H9 (cell line): ENCODE measurements at regions not wholly inside any gene's neighbourhood (a gene's known extent, or its start where the extent isn't known, plus 50 kb on each side); places are given as distances from the start of the nearest gene placed in this dataset.

Source experiments
- DNase-seq: peaks from one replicate; pipeline ENCODE4 v3.0.0-alpha.2; 2017
- H2AFZ ChIP-seq: one replicate; pipeline ENCODE4 v1.6.1; 2013; ENCODE audit warnings: mild to moderate bottlenecking, low read length, control low read depth, moderate library complexity
- H2AK5ac ChIP-seq: 2 replicates; pipeline ENCODE4 v1.6.1; 2013; ENCODE audit warnings: low read length, control low read depth, mixed read lengths; ENCODE audit not compliant: insufficient read length
- H2BK120ac ChIP-seq: one replicate; pipeline ENCODE4 v1.6.1; 2013; ENCODE audit warnings: low read depth, mild to moderate bottlenecking, low read length, control low read depth, inconsistent platforms; ENCODE audit not compliant: poor library complexity, severe bottlenecking
- H2BK12ac ChIP-seq: 2 replicates; pipeline ENCODE4 v1.6.1; 2013; ENCODE audit warnings: low read length, control low read depth, mixed read lengths, low read depth; ENCODE audit not compliant: insufficient read length
- H2BK15ac ChIP-seq: 2 replicates; pipeline ENCODE4 v1.6.1; 2013; ENCODE audit warnings: low read depth, low read length, control low read depth
- H2BK20ac ChIP-seq: one replicate; pipeline ENCODE4 v1.6.1; 2013; ENCODE audit warnings: low read depth, mild to moderate bottlenecking, low read length, control low read depth, inconsistent platforms; ENCODE audit not compliant: poor library complexity, severe bottlenecking
- H2BK5ac ChIP-seq: 2 replicates; pipeline ENCODE4 v1.6.1; 2013; ENCODE audit warnings: low read length, control low read depth, mixed read lengths; ENCODE audit not compliant: insufficient read length
- H3K14ac ChIP-seq: 2 replicates; pipeline ENCODE4 v1.6.1; 2013; ENCODE audit warnings: low read length, control low read depth; ENCODE audit not compliant: insufficient read depth
- H3K18ac ChIP-seq: 2 replicates; pipeline ENCODE4 v1.6.1; 2013; ENCODE audit warnings: low read depth, mild to moderate bottlenecking, mixed read lengths, low read length, control low read depth; ENCODE audit not compliant: insufficient read length
- H3K23ac ChIP-seq: 2 replicates; pipeline ENCODE4 v1.6.1; 2013; ENCODE audit warnings: low read length, control low read depth, mixed read lengths, low read depth; ENCODE audit not compliant: insufficient read length
- H3K23me2 ChIP-seq: 2 replicates; pipeline ENCODE4 v1.6.1; 2013; ENCODE audit warnings: low read depth, mild to moderate bottlenecking, mixed read lengths, low read length, control low read depth; ENCODE audit not compliant: insufficient read length, poor library complexity, severe bottlenecking
- H3K27ac ChIP-seq: 2 replicates; pipeline ENCODE4 v1.5.1; 2013; ENCODE audit warnings: low read length, control low read depth, mixed read lengths, low read depth; ENCODE audit not compliant: insufficient read length
- H3K27me3 ChIP-seq: 2 replicates; pipeline ENCODE4 v1.6.1; 2013; ENCODE audit warnings: low read length, control low read depth, inconsistent platforms; ENCODE audit not compliant: insufficient read depth
- H3K4ac ChIP-seq: 2 replicates; pipeline ENCODE4 v1.6.1; 2013; ENCODE audit warnings: low read depth, mild to moderate bottlenecking, control low read depth, inconsistent platforms, low read length, moderate library complexity
- H3K4me1 ChIP-seq: 2 replicates; pipeline ENCODE4 v1.6.1; 2013; ENCODE audit warnings: low read length, control low read depth, inconsistent platforms; ENCODE audit not compliant: insufficient read depth
- H3K4me2 ChIP-seq: 2 replicates; pipeline ENCODE4 v1.6.1; 2013; ENCODE audit warnings: low read length, control low read depth, mixed read lengths; ENCODE audit not compliant: insufficient read length, insufficient read depth
- H3K56ac ChIP-seq: 2 replicates; pipeline ENCODE4 v1.6.1; 2013; ENCODE audit warnings: low read depth, mild to moderate bottlenecking, mixed read lengths, low read length, control low read depth; ENCODE audit not compliant: insufficient read length
- H3K79me1 ChIP-seq: 2 replicates; pipeline ENCODE4 v1.6.1; 2013; ENCODE audit warnings: low read depth, mild to moderate bottlenecking, moderate library complexity, low read length, control low read depth, inconsistent platforms; ENCODE audit not compliant: insufficient read depth, poor library complexity, severe bottlenecking
- H3K79me2 ChIP-seq: 2 replicates; pipeline ENCODE4 v1.6.1; 2013; ENCODE audit warnings: low read length, control low read depth, inconsistent platforms; ENCODE audit not compliant: insufficient read depth
- H3K9ac ChIP-seq: 2 replicates; pipeline ENCODE4 v1.6.1; 2013; ENCODE audit warnings: low read length, control low read depth, mixed read lengths; ENCODE audit not compliant: insufficient read length; ENCODE audit errors: extremely low read depth
- H3K9me3 ChIP-seq: one replicate; pipeline ENCODE4 v1.6.1; 2013; ENCODE audit warnings: low read depth, low read length, inconsistent platforms; ENCODE audit not compliant: control insufficient read depth
- H3T11ph ChIP-seq: one replicate; pipeline ENCODE4 v1.6.1; 2013; ENCODE audit warnings: mild to moderate bottlenecking, low read length, control low read depth, inconsistent platforms
- H4K20me1 ChIP-seq: one replicate; pipeline ENCODE4 v1.6.1; 2013; ENCODE audit not compliant: control insufficient read depth, insufficient read length, insufficient read depth
- H4K5ac ChIP-seq: 2 replicates; pipeline ENCODE4 v1.6.1; 2013; ENCODE audit warnings: low read depth, mild to moderate bottlenecking, mixed read lengths, low read length, control low read depth; ENCODE audit not compliant: insufficient read length
- H4K8ac ChIP-seq: replicated peaks from 2 replicates; pipeline ENCODE4 v1.6.1; 2013; ENCODE audit warnings: low read length, control low read depth, mixed read lengths, low read depth; ENCODE audit not compliant: insufficient read length
- H4K91ac ChIP-seq: 2 replicates; pipeline ENCODE4 v1.6.1; 2013; ENCODE audit warnings: low read depth, mild to moderate bottlenecking, moderate library complexity, mixed read lengths, low read length, control low read depth; ENCODE audit not compliant: insufficient read length
- H3K27ac Mint-ChIP-seq, 3 experiments: 2 replicates in 2 of 3; 3 replicates in 1 of 3; pipeline ENCODE4 v1.8.0; 2020 to 2021; ENCODE audit warnings: mixed read lengths in 3 of 3, mild to moderate bottlenecking in 1 of 3, moderate library complexity in 1 of 3
- H3K27me3 Mint-ChIP-seq: 2 replicates; pipeline ENCODE4 v1.8.0; 2021; ENCODE audit warnings: low read depth, mild to moderate bottlenecking, moderate library complexity, mixed read lengths
- H3K36me3 Mint-ChIP-seq, 3 experiments: 2 replicates in 2 of 3; 3 replicates in 1 of 3; pipeline ENCODE4 v1.8.0; 2020 to 2021; ENCODE audit warnings: low read depth in 3 of 3, mixed read lengths in 3 of 3; ENCODE audit not compliant: insufficient read depth in 1 of 3
- H3K4me1 Mint-ChIP-seq, 2 experiments: 2 replicates each; pipeline ENCODE4 v1.8.0; 2020; ENCODE audit warnings: mixed read lengths in 2 of 2
- H3K4me3 Mint-ChIP-seq, 2 experiments: 2 replicates in 1 of 2; 3 replicates in 1 of 2; pipeline ENCODE4 v1.8.0; 2020 to 2021; ENCODE audit warnings: mild to moderate bottlenecking in 2 of 2, mixed read lengths in 2 of 2, moderate library complexity in 1 of 2
- H3K9me3 Mint-ChIP-seq, 2 experiments: 2 replicates in 1 of 2; 3 replicates in 1 of 2; pipeline ENCODE4 v1.8.0; 2020; ENCODE audit warnings: mild to moderate bottlenecking in 2 of 2, mixed read lengths in 2 of 2, moderate library complexity in 1 of 2
- CTCF ChIP-seq: fragments of 200-600 bp; sonication (generic); conservative IDR thresholded peaks from 3 replicates; pipeline ENCODE4 v1.8.0; 2021; ENCODE audit warnings: antibody characterized with exemption, mild to moderate bottlenecking
- WGBS: extraction: QIAGEN DNeasy Blood & Tissue Kit; methylation state at CpG from one replicate; pipeline ENCODE4 v1.1.7; 2013; ENCODE audit warnings: missing lambda C conversion rate, low lambda C conversion rate, mixed read lengths; ENCODE audit not compliant: insufficient read length; ENCODE audit errors: extremely low coverage; 5-methylcytosine and 5-hydroxymethylcytosine counted together

- no peak overlapping the region for H2BK20ac ChIP-seq
- H2BK5ac ChIP-seq = no peak overlapping the region
- peaks cover 45 to 52% of the 10 kb centered on the region in 2 experiments for H3K4me1 Mint-ChIP-seq
These were observed 296.3 kb downstream of the BRD1 start for GRCh38 chr22:49531368-49531791.

More at GRCh38 chr22:49531368-49531791, 296.3 kb downstream of the BRD1 start:
- Histone ChIP-seq H2AFZ (no peak overlapping the region), H4K91ac (no peak overlapping the region), H3K9me3 (no peaks in the 10 kb centered on the region), H3K18ac (no peak overlapping the region), H3K4ac (no peak overlapping the region), H2BK12ac (no peak overlapping the region), H3K4me2 (no peak overlapping the region), H3K9ac (no peak overlapping the region), H3K79me1 (no peaks in the 10 kb centered on the region), H3K27ac (no peak overlapping the region), H2BK15ac (no peak overlapping the region), H3K27me3 (no peaks in the 10 kb centered on the region), H2BK120ac (no peak overlapping the region), H3K4me1 (peaks cover 11% of the 10 kb centered on the region; the same call in 1 of the 2 replicates), H2AK5ac (no peak overlapping the region), H3T11ph (no peak overlapping the region), H3K79me2 (no peaks in the 10 kb centered on the region), H4K8ac (no peak overlapping the region), H3K23ac (no peak overlapping the region), H3K23me2 (no peaks in the 10 kb centered on the region), H4K5ac (no peak overlapping the region), H3K56ac (no peak overlapping the region), H4K20me1 (no peaks in the 10 kb centered on the region), H3K14ac (no peak overlapping the region; the same call in 1 of the 2 replicates)
- no peaks in the 10 kb centered on the region for H3K36me3 Mint-ChIP-seq
- H3K4me3 Mint-ChIP-seq = no peak overlapping the region
- H3K27me3 Mint-ChIP-seq = peaks cover 2% of the 10 kb centered on the region
- no peak for TF ChIP-seq CTCF
- peaks cover 0 to 7% of the 10 kb centered on the region in 2 experiments; a peak in 2 of 5 replicates for H3K9me3 Mint-ChIP-seq
- H3K27ac Mint-ChIP-seq = no peak overlapping the region; a peak in 1 of 7 replicates
- no peak for DNase-seq
- WGBS = no CpG with 5 or more reads among the region's 11 CpGs
